Transverse colon (tissue), 4 donors: ENCODE measurements at regions not wholly inside any gene's neighbourhood (a gene's known extent, or its start where the extent isn't known, plus 50 kb on each side); places are given as distances from the start of the nearest gene placed in this dataset.

Experiments
- CTCF ChIP-seq, 5 experiments: fragments of 200-600 bp in 3 of 5; fragments of 450-650 bp in 2 of 5; sonication (generic) in 3 of 5; IDR thresholded peaks; 1 replicate in 2 of 5; 2 replicates in 3 of 5; pipeline ENCODE4 v1.5.1; 2016 to 2017; ENCODE audit warnings: antibody characterized with exemption in 5 of 5, inconsistent platforms in 3 of 5, mild to moderate bottlenecking in 2 of 5, moderate library complexity in 1 of 5
- EP300 ChIP-seq: sonication (generic); formaldehyde crosslinking; IDR thresholded peaks from one replicate; pipeline ENCODE4 v1.6.1; 2017; ENCODE audit warnings: antibody characterized with exemption, low read depth
- POLR2A ChIP-seq: fragments of 450-650 bp; IDR thresholded peaks from one replicate; pipeline ENCODE4 v1.6.1; 2016; ENCODE audit warnings: antibody characterized with exemption, mild to moderate bottlenecking, moderate library complexity
- POLR2AphosphoS5 ChIP-seq, 3 donors: sonication (generic); formaldehyde crosslinking; IDR thresholded peaks; one replicate each; pipeline ENCODE4 v1.6.1; 2016; ENCODE audit warnings: antibody characterized with exemption in 3 of 3

GRCh38 chr1:29634324-29634723 is 398.0 kb downstream of the PTPRU start:
- no peak for TF ChIP-seq POLR2A
- no peak for TF ChIP-seq CTCF (IDR thresholded peaks at IDR 0.05)
- no peak for TF ChIP-seq POLR2AphosphoS5 (IDR thresholded peaks at IDR 0.05)
- TF ChIP-seq EP300, result no peak
